HFF-Myc (cell line): ENCODE measurements at regions not wholly inside any gene's neighbourhood (a gene's known extent, or its start where the extent isn't known, plus 50 kb on each side); places are given as distances from the start of the nearest gene placed in this dataset.

Experiments used
- DNase-seq: peaks from one replicate; pipeline ENCODE4 v3.0.0-alpha.2; 2011; ENCODE audit warnings: low read depth; ENCODE audit errors: extremely low read depth
- H3K4me3 ChIP-seq: replicated peaks from 2 replicates; pipeline ENCODE4 v1.5.1; 2011; ENCODE audit warnings: low read depth, mild to moderate bottlenecking, control low read depth, low read length
- TF ChIP-seq, protein P1 (sequence below): IDR thresholded peaks from 2 replicates; pipeline ENCODE4 v1.5.1; 2012; ENCODE audit warnings: mild to moderate bottlenecking, low read depth, low read length, control low read depth; ENCODE audit errors: missing control alignments

DNA sequence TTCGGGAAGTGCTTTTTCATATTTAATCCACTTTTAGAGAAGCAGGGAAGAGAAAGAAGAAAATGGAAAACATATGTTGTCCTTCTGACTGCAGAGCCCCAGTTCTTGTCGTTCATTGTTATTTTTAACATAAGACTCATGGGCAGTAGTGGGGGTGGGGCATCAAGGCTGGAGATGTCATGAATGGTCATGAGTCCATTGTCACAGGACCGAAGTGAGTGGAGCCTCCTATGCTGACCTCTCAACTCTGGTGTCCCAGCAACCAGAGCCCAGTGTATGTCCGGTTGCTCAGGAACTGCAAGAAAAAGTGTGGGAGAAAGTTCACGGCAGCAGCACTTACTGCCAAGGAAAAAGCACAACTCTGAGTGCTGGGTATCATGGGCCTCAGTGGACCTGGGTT is 108.6 kb downstream of the BANF2 start:
- no peak overlapping the region for H3K4me3 ChIP-seq
- TF ChIP-seq, protein P1, sequence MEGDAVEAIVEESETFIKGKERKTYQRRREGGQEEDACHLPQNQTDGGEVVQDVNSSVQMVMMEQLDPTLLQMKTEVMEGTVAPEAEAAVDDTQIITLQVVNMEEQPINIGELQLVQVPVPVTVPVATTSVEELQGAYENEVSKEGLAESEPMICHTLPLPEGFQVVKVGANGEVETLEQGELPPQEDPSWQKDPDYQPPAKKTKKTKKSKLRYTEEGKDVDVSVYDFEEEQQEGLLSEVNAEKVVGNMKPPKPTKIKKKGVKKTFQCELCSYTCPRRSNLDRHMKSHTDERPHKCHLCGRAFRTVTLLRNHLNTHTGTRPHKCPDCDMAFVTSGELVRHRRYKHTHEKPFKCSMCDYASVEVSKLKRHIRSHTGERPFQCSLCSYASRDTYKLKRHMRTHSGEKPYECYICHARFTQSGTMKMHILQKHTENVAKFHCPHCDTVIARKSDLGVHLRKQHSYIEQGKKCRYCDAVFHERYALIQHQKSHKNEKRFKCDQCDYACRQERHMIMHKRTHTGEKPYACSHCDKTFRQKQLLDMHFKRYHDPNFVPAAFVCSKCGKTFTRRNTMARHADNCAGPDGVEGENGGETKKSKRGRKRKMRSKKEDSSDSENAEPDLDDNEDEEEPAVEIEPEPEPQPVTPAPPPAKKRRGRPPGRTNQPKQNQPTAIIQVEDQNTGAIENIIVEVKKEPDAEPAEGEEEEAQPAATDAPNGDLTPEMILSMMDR, result no peak
- peak; percentile 64 for DNase-seq

DNA sequence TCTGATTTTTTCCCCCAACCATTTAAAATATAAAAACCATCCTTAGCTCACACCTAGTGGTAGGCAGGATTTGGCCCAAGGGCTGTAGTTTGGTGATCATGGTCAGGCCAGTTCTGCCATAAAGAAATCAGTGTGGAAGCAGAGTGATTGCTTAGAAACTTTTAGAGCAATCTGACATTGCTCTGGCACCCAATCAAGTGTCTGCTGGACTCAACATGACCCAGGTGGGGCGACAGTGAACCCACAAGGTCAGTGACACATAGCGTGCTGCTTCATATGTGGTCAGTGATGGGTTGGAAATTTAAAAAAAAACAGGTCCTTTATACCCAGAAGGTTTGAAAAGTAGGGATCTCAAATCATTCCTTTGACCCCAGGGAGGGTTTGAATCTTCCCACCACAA is 107.9 kb downstream of the BANF2 start:
- TF ChIP-seq, protein P1, result no peak
- no peak for DNase-seq
- H3K4me3 ChIP-seq, result no peak overlapping the region

DNA sequence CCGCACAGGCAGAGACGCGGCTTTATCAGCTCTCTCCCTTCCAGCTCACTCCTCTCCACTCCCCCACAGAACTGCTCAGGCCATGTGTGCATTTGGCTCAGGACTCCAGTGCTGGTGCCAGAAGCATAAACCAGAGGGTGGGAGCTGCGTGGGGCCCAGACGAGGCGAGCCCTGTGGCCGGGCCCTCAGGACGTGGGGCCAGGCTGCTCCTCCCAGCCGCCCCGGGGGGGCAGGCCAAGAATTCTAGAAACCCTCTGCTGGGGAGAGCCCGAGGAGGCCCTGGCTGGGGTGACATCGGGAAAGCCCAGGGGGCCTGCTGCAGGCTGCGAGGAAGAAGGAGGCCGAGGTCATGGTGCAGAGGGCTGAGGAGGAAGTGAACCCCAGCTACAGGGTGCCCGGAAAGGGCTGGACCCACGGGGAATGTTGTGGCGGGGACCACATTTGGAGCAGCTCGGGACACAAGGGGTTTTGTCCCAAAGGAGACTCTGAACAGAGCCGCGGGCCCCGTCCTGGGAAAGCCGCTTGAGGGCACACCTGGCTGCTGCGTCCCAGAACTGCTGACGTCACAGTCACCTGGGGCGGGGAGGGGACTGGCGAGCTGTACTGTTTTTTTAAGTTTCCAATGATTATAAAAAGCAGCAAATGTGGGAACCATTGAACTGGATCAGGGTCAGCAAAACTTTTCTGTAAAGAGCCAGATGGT is 107.1 kb downstream of the BANF2 start:
- no peak overlapping the region for H3K4me3 ChIP-seq
- TF ChIP-seq, protein P1, result no peak
- DNase-seq, result peak; percentile 66

DNA sequence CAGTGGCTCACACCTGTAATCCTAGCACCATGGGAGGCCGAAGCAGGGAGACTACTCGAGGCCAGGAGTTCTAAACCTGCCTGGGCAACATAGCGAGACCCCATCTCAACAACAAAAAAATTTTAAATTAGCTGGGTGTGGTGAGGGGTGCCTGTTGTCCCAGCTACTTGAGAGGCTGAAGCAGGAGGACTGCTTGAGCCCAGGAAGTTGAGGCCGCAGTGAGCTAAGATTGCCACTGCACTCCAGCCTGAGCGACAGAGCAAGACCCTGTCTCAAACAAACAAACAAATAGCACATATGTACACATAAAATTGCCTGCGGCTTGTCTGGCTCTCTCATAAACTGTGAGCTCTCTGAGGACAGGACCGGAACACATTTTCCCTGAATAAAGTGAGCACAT is 106.3 kb downstream of the BANF2 start:
- DNase-seq, result no peak
- no peak overlapping the region for H3K4me3 ChIP-seq
- TF ChIP-seq, protein P1, result no peak

DNA sequence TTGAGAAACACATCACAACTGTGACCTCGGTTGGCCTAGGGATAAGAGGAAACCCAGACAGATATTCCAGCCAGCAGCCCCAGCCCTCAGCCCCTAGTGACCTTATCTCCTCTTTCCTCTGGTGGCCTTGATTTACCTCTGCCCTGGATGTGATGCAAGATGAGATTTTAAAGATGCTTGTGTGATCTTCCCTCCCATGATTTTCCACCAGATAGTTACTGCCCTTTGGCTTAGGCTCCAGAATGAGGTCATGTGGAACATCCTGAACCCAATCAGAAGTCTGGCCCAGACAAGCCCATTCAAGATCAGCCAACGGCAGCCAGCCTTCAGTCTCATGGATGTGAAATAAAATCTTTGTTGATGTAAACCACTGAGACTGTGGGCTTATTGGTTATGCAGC is 104.0 kb downstream of the BANF2 start:
- no peak for DNase-seq
- TF ChIP-seq, protein P1, result no peak
- H3K4me3 ChIP-seq, result no peak overlapping the region

DNA sequence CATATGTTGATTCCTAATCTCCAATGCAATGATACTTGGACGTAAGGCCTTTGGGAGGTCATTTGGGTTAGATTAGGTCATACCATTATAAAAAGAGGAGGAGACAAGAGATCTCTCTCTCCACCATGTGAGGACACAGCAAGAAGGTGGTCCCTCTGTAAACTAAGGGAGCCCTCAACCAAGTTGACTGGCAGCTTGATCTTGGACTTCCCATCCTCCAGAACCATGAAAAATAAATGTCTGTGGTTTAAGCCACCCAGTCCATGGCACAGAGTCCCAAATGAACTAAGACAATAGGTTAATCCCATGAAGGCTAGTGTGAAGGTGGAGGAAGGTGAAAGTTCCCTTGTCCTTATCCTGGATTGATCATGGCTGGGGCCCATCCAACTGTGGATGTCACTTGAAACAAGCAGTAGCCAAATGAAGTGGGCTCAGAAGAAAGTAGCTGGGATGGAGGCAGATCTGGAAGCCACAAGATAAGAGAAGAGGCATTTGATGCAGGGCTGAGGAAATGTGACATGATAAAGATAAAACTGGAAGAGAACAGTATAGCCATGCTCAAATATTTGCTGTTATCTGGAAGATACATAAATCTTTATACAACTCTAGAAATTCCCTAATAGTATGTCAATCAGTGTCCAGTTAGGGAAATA is 99.9 kb downstream of the BANF2 start:
- TF ChIP-seq, protein P1, result no peak
- DNase-seq, result no peak
- H3K4me3 ChIP-seq, result no peak overlapping the region

DNA sequence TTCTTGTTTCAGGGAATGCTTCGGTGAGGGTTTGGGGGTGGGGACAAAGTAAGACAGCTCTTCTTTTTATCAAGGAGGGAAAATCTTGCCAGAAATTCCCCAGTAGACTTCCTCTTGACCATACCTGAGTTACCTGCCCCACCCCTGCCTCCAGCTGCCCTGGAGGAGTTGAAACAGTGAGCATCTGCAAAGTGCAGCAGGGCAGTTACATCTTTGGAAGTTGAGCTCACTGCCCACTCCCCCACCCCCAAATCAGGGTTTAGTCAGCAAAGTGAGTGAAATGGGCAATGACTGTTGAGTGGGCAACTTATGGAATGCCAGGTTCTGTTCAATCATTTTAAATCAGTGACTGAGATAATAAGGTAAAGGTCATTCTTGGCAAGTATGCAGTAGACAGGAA is 98.8 kb downstream of the BANF2 start:
- H3K4me3 ChIP-seq, result no peak overlapping the region
- DNase-seq, result no peak
- TF ChIP-seq, protein P1, result no peak
